ENCODE measurements at regions not wholly inside any gene's neighbourhood (a gene's known extent, or its start where the extent isn't known, plus 50 kb on each side); places are given as distances from the start of the nearest gene placed in this dataset.

DNA sequence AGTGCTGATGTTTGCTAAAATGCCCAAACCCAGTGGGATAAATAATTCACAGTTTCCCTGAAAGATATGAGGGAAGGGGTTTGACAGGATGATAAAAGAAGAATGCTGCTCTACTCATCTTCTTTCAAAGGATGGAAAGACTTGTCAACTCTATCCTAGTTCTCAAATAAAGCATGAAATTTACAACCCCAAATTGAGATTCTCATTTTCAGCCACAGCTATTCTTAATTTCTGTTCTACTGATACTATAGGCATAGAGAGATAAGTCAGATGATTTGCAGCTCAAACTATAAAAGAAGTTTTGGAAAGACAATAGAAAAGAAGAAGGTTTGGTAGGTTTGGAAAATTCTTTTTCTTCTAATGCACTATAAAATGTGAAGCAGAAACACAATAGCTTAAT, 542.6 kb downstream of the CSNK1G3 start:
- Histone ChIP-seq H3K4me2 (ENCODE audit: low read length) (no peak overlapping the region), H3K36me3 (ENCODE audit: control insufficient read depth in 1 of 2, insufficient read depth in 2 of 2, low read length in 2 of 2) (no peaks in the 10 kb centered on the region), H3K27me3 (ENCODE audit: insufficient read depth, low read length) (no peaks in the 10 kb centered on the region), H3K9ac (ENCODE audit: low read length) (no peak overlapping the region), H2AFZ (ENCODE audit: low read depth, low read length, poor library complexity, severe bottlenecking) (no peak overlapping the region), H3K9me2 (ENCODE audit: insufficient read depth) (no peaks in the 10 kb centered on the region), H3K4me1 (ENCODE audit: control insufficient read depth in 1 of 2, insufficient read depth in 2 of 2, low read length in 2 of 2) (0 out of 4 replicates have a peak, but pooled peaks cover 0 to 5% of the 10 kb centered on the region in 2 experiments), H3K4me3 (replicated peaks in 1 of 2; ENCODE audit: low read depth in 1 of 2, low read length in 2 of 2) (no peak overlapping the region), H3K27ac (ENCODE audit: low read depth, low read length) (no peak overlapping the region), H4K20me1 (ENCODE audit: insufficient read depth) (no peaks in the 10 kb centered on the region), H3K79me2 (ENCODE audit: insufficient read depth, low read length) (no peaks in the 10 kb centered on the region), H3K9me3 (ENCODE audit: control insufficient read depth in 1 of 2, insufficient read depth in 1 of 2, low read depth in 1 of 2, low read length in 2 of 2) (no peaks in the 10 kb centered on the region)
- ChIA-PET POLR2A (no interaction called here), RAD21 (ENCODE audit: low non-redundant PET in 1 of 2, low total read pairs in 2 of 2, uncharacterized antibody in 2 of 2, unreplicated experiment in 2 of 2) (no interaction called here), CTCF (no interaction called here)
- BruUV-seq (replicated peaks): no TSS peak
- DNase-seq (ENCODE audit: low read depth, low spot score) (no peak), ATAC-seq (no peak)
- no peak for TF ChIP-seq EZH2phosphoT487 (IDR thresholded peaks at IDR 0.05; ENCODE audit: borderline replicate concordance)
- no peak for TF ChIP-seq POLR2AphosphoS5 (IDR thresholded peaks at IDR 0.05; ENCODE audit: low read depth, low read length)
- intact Hi-C loops (cut with micrococcal nuclease): no loop called here

DNA sequence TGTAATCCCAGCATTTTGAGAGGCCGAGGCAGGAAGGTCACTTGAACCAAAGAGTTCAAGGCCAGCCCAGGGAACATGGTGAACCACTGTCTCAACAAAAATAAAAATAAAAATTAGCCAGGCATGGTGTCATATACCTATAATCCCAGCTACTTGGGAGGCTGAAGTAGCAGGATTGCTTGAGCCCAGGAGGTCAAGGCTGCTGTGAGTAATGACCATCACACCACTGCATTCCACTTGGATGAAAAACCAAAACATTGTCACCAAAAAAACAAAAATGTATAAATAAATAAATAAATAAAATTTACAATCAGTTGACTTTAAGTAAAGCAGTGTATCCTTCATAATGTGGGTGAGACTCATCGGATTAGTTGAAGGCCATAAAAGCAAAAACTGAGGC, 541.4 kb downstream of the CSNK1G3 start:
- Histone ChIP-seq H3K27me3 (ENCODE audit: insufficient read depth, low read length) (no peaks in the 10 kb centered on the region), H3K4me2 (ENCODE audit: low read length) (no peak overlapping the region), H3K9ac (ENCODE audit: low read length) (no peak overlapping the region), H3K9me2 (ENCODE audit: insufficient read depth) (no peaks in the 10 kb centered on the region), H4K20me1 (ENCODE audit: insufficient read depth) (no peaks in the 10 kb centered on the region), H3K36me3 (ENCODE audit: control insufficient read depth in 1 of 2, insufficient read depth in 2 of 2, low read length in 2 of 2) (no peaks in the 10 kb centered on the region), H2AFZ (ENCODE audit: low read depth, low read length, poor library complexity, severe bottlenecking) (no peak overlapping the region), H3K4me3 (replicated peaks in 1 of 2; ENCODE audit: low read depth in 1 of 2, low read length in 2 of 2) (no peak overlapping the region), H3K9me3 (ENCODE audit: control insufficient read depth in 1 of 2, insufficient read depth in 1 of 2, low read depth in 1 of 2, low read length in 2 of 2) (no peaks in the 10 kb centered on the region), H3K27ac (ENCODE audit: low read depth, low read length) (no peak overlapping the region), H3K4me1 (ENCODE audit: control insufficient read depth in 1 of 2, insufficient read depth in 2 of 2, low read length in 2 of 2) (no peaks in the 10 kb centered on the region), H3K79me2 (ENCODE audit: insufficient read depth, low read length) (no peaks in the 10 kb centered on the region)
- POLR2A ChIA-PET: no interaction called here
- DNase-seq (ENCODE audit: low read depth, low spot score) (no peak), ATAC-seq (no peak)
- RAD21 ChIA-PET (ENCODE audit: low non-redundant PET in 1 of 2, low total read pairs in 2 of 2, uncharacterized antibody in 2 of 2, unreplicated experiment in 2 of 2): no interaction called here
- CTCF ChIA-PET: interaction anchor here (1.1 kb wide), 1 partner anchor 10 kb away, joined by 3 read pairs; no protein-coding TSS in a partner anchor
- TF ChIP-seq, protein P1, sequence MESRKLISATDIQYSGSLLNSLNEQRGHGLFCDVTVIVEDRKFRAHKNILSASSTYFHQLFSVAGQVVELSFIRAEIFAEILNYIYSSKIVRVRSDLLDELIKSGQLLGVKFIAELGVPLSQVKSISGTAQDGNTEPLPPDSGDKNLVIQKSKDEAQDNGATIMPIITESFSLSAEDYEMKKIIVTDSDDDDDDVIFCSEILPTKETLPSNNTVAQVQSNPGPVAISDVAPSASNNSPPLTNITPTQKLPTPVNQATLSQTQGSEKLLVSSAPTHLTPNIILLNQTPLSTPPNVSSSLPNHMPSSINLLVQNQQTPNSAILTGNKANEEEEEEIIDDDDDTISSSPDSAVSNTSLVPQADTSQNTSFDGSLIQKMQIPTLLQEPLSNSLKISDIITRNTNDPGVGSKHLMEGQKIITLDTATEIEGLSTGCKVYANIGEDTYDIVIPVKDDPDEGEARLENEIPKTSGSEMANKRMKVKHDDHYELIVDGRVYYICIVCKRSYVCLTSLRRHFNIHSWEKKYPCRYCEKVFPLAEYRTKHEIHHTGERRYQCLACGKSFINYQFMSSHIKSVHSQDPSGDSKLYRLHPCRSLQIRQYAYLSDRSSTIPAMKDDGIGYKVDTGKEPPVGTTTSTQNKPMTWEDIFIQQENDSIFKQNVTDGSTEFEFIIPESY (IDR thresholded peaks at IDR 0.05; ENCODE audit: extremely low read depth, insufficient replicate concordance, low read length): no peak
- TF ChIP-seq SP1 (IDR thresholded peaks at IDR 0.05; ENCODE audit: low read depth) (no peak), CEBPB (IDR thresholded peaks at IDR 0.05; ENCODE audit: low read depth) (no peak), EZH2 (IDR thresholded peaks at IDR 0.05) (no peak)
- no TSS peak for BruUV-seq (replicated peaks)
- intact Hi-C loops (cut with micrococcal nuclease): no loop called here

Measured in HCT116 (cell line).